C4-2B (cell line): ENCODE measurements at regions not wholly inside any gene's neighbourhood (a gene's known extent, or its start where the extent isn't known, plus 50 kb on each side); places are given as distances from the start of the nearest gene placed in this dataset.

Experiments used
- CTCF ChIP-seq: fragments of 450-650 bp; conservative IDR thresholded peaks from 2 replicates; pipeline ENCODE4 v1.5.1; 2017; ENCODE audit warnings: mild to moderate bottlenecking
- ZFX ChIP-seq: fragments of 450-650 bp; IDR thresholded peaks from 2 replicates; pipeline ENCODE4 v1.6.1; 2017

GRCh38 chr6:126118936-126119335 is 132.6 kb downstream of the TRMT11 start:
- TF ChIP-seq CTCF (no peak), ZFX (no peak)
